ENCODE measurements at regions not wholly inside any gene's neighbourhood (a gene's known extent, or its start where the extent isn't known, plus 50 kb on each side); places are given as distances from the start of the nearest gene placed in this dataset.

GRCh38 chr2:137881711-137882110 is 82.6 kb upstream of the HNMT start:
- Histone ChIP-seq H3K27me3 (replicated peaks in 1 of 7) (no peaks in the 10 kb centered on the region), H3K4me3 (no peak overlapping the region), H3K27ac (no peak overlapping the region), H3K9me3 (no peaks in the 10 kb centered on the region), H3K36me3 (no peaks in the 10 kb centered on the region), H3K4me1 (no peaks in the 10 kb centered on the region)
- TF ChIP-seq POLR2AphosphoS5 (IDR thresholded peaks at IDR 0.05) (no peak), CTCF (IDR thresholded peaks at IDR 0.05 in 8 of 11, conservative IDR thresholded peaks at IDR 0.05 in 3 of 11) (no peak), POLR2A (IDR thresholded peaks at IDR 0.05) (no peak)
- intact Hi-C loops (cut with DNase I; ENCODE audit: low total_unique reads): no loop called here
- no peak for DNase-seq
- WGBS, 5 donors: 70 to 87% (median 80%) methylated on average over 4 of the region's 4 CpGs

GRCh38 chr2:137886083-137886831 is 78.0 kb upstream of the HNMT start:
- TF ChIP-seq POLR2AphosphoS5 (IDR thresholded peaks at IDR 0.05) (no peak), CTCF (IDR thresholded peaks at IDR 0.05 in 8 of 11, conservative IDR thresholded peaks at IDR 0.05 in 3 of 11) (no peak), POLR2A (IDR thresholded peaks at IDR 0.05) (no peak)
- intact Hi-C loops (cut with DNase I; ENCODE audit: low total_unique reads): no loop called here
- 39 to 59% (median 52%) methylated on average over 3 of the region's 3 CpGs for WGBS, 5 donors

GRCh38 chr2:137888845-137889244 is 75.4 kb upstream of the HNMT start:
- no peak overlapping the region for H3K4me3 ChIP-seq
- peaks cover 0 to 6% (median 0%) of the 10 kb centered on the region in 7 donors for H3K27me3 ChIP-seq (replicated peaks in 1 of 7)
- no peak overlapping the region for H3K27ac ChIP-seq
- no peaks in the 10 kb centered on the region for H3K4me1 ChIP-seq
- WGBS, 5 donors: 46 to 66% (median 57%) methylated on average over 8 of the region's 8 CpGs
- intact Hi-C loops (cut with DNase I; ENCODE audit: low total_unique reads): no loop called here
- DNase-seq: no peak
- TF ChIP-seq POLR2A (IDR thresholded peaks at IDR 0.05) (no peak), CTCF (IDR thresholded peaks at IDR 0.05 in 8 of 11, conservative IDR thresholded peaks at IDR 0.05 in 3 of 11) (no peak), POLR2AphosphoS5 (IDR thresholded peaks at IDR 0.05) (no peak)
- no peaks in the 10 kb centered on the region for H3K36me3 ChIP-seq
- no peaks in the 10 kb centered on the region for H3K9me3 ChIP-seq

More at GRCh38 chr2:137886083-137886831, 78.0 kb upstream of the HNMT start:
- H3K9me3 ChIP-seq: no peaks in the 10 kb centered on the region
- no peak overlapping the region for H3K27ac ChIP-seq
- H3K4me1 ChIP-seq: no peaks in the 10 kb centered on the region
- H3K36me3 ChIP-seq: no peaks in the 10 kb centered on the region
- no peak overlapping the region for H3K4me3 ChIP-seq
- H3K27me3 ChIP-seq (replicated peaks in 1 of 7): peaks cover 0 to 6% (median 0%) of the 10 kb centered on the region in 7 donors
- no peak for DNase-seq

- H3K9me3 ChIP-seq: no peaks in the 10 kb centered on the region
- WGBS, 5 donors: 48 to 77% (median 69%) methylated on average over 2 of the region's 2 CpGs
- no peaks in the 10 kb centered on the region for H3K36me3 ChIP-seq
- intact Hi-C loops (cut with DNase I; ENCODE audit: low total_unique reads): no loop called here
- H3K27me3 ChIP-seq (replicated peaks in 1 of 7): peaks cover 0 to 6% (median 0%) of the 10 kb centered on the region in 7 donors
- no peak overlapping the region for H3K4me3 ChIP-seq
- no peak overlapping the region for H3K27ac ChIP-seq
- H3K4me1 ChIP-seq: no peaks in the 10 kb centered on the region
- no peak for TF ChIP-seq CTCF (IDR thresholded peaks at IDR 0.05 in 8 of 11, conservative IDR thresholded peaks at IDR 0.05 in 3 of 11)
- TF ChIP-seq POLR2A (IDR thresholded peaks at IDR 0.05): no peak
- TF ChIP-seq POLR2AphosphoS5 (IDR thresholded peaks at IDR 0.05): no peak
- DNase-seq: no peak
Observed at GRCh38 chr2:137892739-137893138, 71.5 kb upstream of the HNMT start.
